Suprapubic skin (tissue), 4 donors: ENCODE measurements at regions not wholly inside any gene's neighbourhood (a gene's known extent, or its start where the extent isn't known, plus 50 kb on each side); places are given as distances from the start of the nearest gene placed in this dataset.
"Not testable (repeated sequence)": the region's sequence is repeated elsewhere in the genome, so short reads cannot be mapped to it uniquely, and the experiment has no call there.

Experiments used
- DNase-seq, 2 donors: peaks; one replicate each; pipeline ENCODE4 v3.0.0-alpha.2; 2019; ENCODE audit warnings: low spot score in 2 of 2
- H3K27ac ChIP-seq: fragments of 200-600 bp; sonication (generic); one replicate; pipeline ENCODE4 v1.5.1; 2019
- H3K27me3 ChIP-seq: fragments of 200-600 bp; sonication (generic); one replicate; pipeline ENCODE4 v1.5.1; 2019
- H3K36me3 ChIP-seq: fragments of 200-600 bp; sonication (generic); one replicate; pipeline ENCODE4 v1.5.1; 2019
- H3K4me1 ChIP-seq: fragments of 200-600 bp; sonication (generic); one replicate; pipeline ENCODE4 v1.5.1; 2019
- H3K4me3 ChIP-seq: fragments of 200-600 bp; sonication (generic); one replicate; pipeline ENCODE4 v1.5.1; 2019; ENCODE audit warnings: mild to moderate bottlenecking
- H3K9me3 ChIP-seq: fragments of 200-600 bp; sonication (generic); one replicate; pipeline ENCODE4 v1.5.1; 2019
- CTCF ChIP-seq, 2 donors: fragments of 200-600 bp in 1 of 2; fragments of 450-650 bp in 1 of 2; sonication (generic) in 1 of 2; IDR thresholded peaks; one replicate each; pipeline ENCODE4 v1.5.1; 2016 to 2019; ENCODE audit warnings: antibody characterized with exemption in 2 of 2, mild to moderate bottlenecking in 1 of 2, moderate library complexity in 1 of 2
- EP300 ChIP-seq: sonication (generic); formaldehyde crosslinking; IDR thresholded peaks from one replicate; pipeline ENCODE4 v1.6.1; 2017; ENCODE audit warnings: antibody characterized with exemption
- POLR2A ChIP-seq, 2 donors: fragments of 450-650 bp; IDR thresholded peaks; one replicate each; pipeline ENCODE4 v1.6.1; 2017; ENCODE audit warnings: antibody characterized with exemption in 2 of 2, mild to moderate bottlenecking in 2 of 2, moderate library complexity in 2 of 2
- POLR2AphosphoS5 ChIP-seq, 3 donors: sonication (generic); formaldehyde crosslinking; IDR thresholded peaks; one replicate each; pipeline ENCODE4 v1.6.1; 2017; ENCODE audit warnings: antibody characterized with exemption in 3 of 3
- WGBS: methylation state at CpG from one replicate; pipeline ENCODE4 v1.1.5; 2018; 5-methylcytosine and 5-hydroxymethylcytosine counted together

DNA sequence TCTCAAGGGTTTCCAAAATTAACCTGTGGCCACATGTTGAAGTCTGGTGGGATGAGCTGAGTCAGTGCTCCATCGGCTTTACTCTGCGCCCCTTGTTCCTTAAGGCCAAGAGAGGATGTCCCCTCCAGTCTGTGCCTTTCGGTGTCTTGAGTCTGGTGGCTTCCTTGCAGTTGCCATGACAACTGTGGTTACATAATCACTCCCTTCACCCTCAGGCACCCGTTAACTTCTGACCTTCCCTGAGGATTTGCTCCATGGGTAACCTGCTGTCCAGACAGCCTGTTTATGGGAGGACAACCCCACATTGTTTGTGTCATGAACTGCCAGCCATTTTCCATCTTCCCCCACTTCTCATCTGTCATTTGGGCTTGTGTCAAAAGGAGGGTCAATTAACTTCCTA is 401.1 kb upstream of the LCORL start:
- DNase-seq = no peak
- Histone ChIP-seq H3K9me3 (no peaks in the 10 kb centered on the region), H3K27me3 (no peaks in the 10 kb centered on the region), H3K4me1 (no peaks in the 10 kb centered on the region), H3K4me3 (no peak overlapping the region), H3K27ac (no peak overlapping the region), H3K36me3 (no peaks in the 10 kb centered on the region)
- 78% methylated on average over 4 of the region's 4 CpGs for WGBS
- TF ChIP-seq EP300 (no peak), POLR2AphosphoS5 (IDR thresholded peaks at IDR 0.05) (no peak), CTCF (IDR thresholded peaks at IDR 0.05) (no peak), POLR2A (IDR thresholded peaks at IDR 0.05) (no peak)

DNA sequence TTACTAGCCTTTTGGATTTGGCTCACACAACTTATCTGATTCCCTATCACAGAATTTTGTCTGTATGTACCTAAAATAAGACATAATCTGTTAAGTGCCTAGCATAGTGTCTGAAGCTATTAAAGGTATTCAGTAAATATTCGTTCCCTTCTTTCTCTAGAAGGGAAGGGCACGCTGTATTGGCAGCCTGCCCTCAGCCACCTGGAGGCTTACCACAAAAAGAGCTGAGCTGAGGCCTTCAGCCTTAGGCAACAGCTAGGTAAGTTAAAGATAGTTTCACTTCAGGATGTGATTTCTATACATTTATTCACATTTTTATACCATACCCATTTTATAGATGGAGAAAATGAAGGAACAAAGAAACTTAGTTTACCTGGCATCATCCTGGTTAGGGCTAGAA is 400.0 kb upstream of the LCORL start:
- no peaks in the 10 kb centered on the region for H3K27me3 ChIP-seq
- H3K27ac ChIP-seq = no peak overlapping the region
- no peaks in the 10 kb centered on the region for H3K4me1 ChIP-seq
- DNase-seq = no peak
- no peak overlapping the region for H3K4me3 ChIP-seq
- TF ChIP-seq CTCF (IDR thresholded peaks at IDR 0.05) (no peak), EP300 (no peak), POLR2A (IDR thresholded peaks at IDR 0.05) (no peak), POLR2AphosphoS5 (IDR thresholded peaks at IDR 0.05) (no peak)
- H3K36me3 ChIP-seq = no peaks in the 10 kb centered on the region
- no peaks in the 10 kb centered on the region for H3K9me3 ChIP-seq
- 46% methylated on average over 2 of the region's 2 CpGs for WGBS

- H3K27ac ChIP-seq = no peak overlapping the region
- H3K9me3 ChIP-seq = no peaks in the 10 kb centered on the region
- no peak for DNase-seq
- no peaks in the 10 kb centered on the region for H3K36me3 ChIP-seq
- whole genome bisulfite sequencing = 61% methylated on average over 3 of the region's 3 CpGs
- H3K27me3 ChIP-seq = no peaks in the 10 kb centered on the region
- TF ChIP-seq POLR2AphosphoS5 (IDR thresholded peaks at IDR 0.05) = no peak
- H3K4me1 ChIP-seq = no peaks in the 10 kb centered on the region
- no peak overlapping the region for H3K4me3 ChIP-seq
Measured at GRCh38 chr4:18419780-18420179, 398.2 kb upstream of the LCORL start.

DNA sequence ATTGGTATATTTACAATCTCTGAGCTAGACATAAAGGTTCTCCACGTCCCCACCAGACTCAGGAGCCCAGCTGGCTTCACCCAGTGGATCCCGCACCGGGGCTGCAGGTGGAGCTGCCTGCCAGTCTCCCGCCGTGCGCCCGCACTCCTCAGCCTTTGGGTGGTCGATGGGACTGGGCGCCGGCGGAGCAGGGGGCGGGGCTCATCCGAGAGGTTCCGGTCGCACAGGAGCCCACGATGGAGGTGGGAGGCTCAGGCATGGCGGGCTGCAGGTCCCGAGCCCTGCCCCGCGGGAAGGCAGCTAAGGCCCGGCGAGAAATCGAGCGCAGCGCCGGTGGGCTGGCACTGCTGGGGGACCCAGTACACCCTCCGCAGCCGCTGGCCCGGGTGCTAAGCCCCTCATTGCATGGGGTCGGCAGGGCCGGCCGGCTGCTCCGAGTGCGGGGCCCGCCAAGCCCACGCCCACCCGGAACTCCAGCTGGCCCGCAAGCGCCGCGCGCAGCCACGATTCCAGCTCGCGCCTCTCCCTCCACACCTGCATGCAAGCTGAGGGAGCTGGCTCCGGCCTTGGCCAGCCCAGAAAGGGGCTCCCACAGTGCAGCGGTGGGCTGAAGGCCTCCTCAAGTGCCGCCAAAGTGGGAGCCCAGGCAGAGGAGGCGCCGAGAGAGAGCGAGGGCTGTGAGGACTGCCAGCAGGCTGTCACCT is 396.8 kb upstream of the LCORL start:
- DNase-seq, H3K9me3 ChIP-seq, H3K27ac ChIP-seq, H3K4me1 ChIP-seq, H3K27me3 ChIP-seq, H3K36me3 ChIP-seq, H3K4me3 ChIP-seq: not testable (repeated sequence)
- 86% methylated on average over 39 of the region's 51 CpGs for WGBS

GRCh38 chr4:18417651-18418050 is 396.1 kb upstream of the LCORL start:
- not testable (repeated sequence) for H3K27ac ChIP-seq, H3K27me3 ChIP-seq, H3K4me3 ChIP-seq, H3K36me3 ChIP-seq, H3K4me1 ChIP-seq, H3K9me3 ChIP-seq, DNase-seq
- 97% methylated on average over 15 of the region's 15 CpGs for WGBS

DNA sequence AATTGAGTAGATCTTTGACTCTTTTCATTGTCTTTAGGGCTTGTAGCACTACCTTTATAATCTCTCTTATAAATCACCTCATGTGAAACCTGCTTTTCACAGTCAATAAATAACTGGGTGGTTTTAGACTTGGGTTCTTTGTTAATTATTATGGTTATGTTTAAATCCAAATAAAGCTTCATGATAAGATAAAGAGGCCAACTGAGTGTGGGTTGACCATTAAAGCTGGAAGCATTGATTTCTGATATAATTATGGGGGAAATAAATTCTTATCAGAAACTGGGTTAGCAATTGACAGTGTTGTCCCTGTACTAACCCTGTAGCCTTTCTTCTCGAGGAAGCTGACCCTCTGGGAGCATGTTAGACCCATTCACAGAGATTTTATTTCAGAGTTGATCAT is 384.7 kb upstream of the LCORL start:
- Histone ChIP-seq H3K27ac (no peak overlapping the region), H3K9me3 (no peaks in the 10 kb centered on the region), H3K27me3 (no peaks in the 10 kb centered on the region), H3K4me3 (no peak overlapping the region), H3K4me1 (no peaks in the 10 kb centered on the region), H3K36me3 (no peaks in the 10 kb centered on the region)
- DNase-seq = no peak
- 50% methylated on average over 1 of the region's 1 CpG for WGBS
- TF ChIP-seq CTCF (IDR thresholded peaks at IDR 0.05) (no peak), EP300 (no peak), POLR2A (IDR thresholded peaks at IDR 0.05) (no peak), POLR2AphosphoS5 (IDR thresholded peaks at IDR 0.05) (no peak)

GRCh38 chr4:18405054-18405453 is 383.5 kb upstream of the LCORL start:
- TF ChIP-seq POLR2AphosphoS5 (IDR thresholded peaks at IDR 0.05) = no peak
- TF ChIP-seq CTCF (IDR thresholded peaks at IDR 0.05) = no peak
- TF ChIP-seq EP300 = no peak
- no peak for TF ChIP-seq POLR2A (IDR thresholded peaks at IDR 0.05)
- Histone ChIP-seq H3K27me3 (no peaks in the 10 kb centered on the region), H3K4me3 (no peak overlapping the region), H3K4me1 (no peaks in the 10 kb centered on the region), H3K36me3 (no peaks in the 10 kb centered on the region), H3K27ac (no peak overlapping the region), H3K9me3 (no peaks in the 10 kb centered on the region)
- DNase-seq = no peak
- 70% methylated on average over 2 of the region's 2 CpGs for WGBS
